ENCODE measurements at regions not wholly inside any gene's neighbourhood (a gene's known extent, or its start where the extent isn't known, plus 50 kb on each side); places are given as distances from the start of the nearest gene placed in this dataset.

DNA sequence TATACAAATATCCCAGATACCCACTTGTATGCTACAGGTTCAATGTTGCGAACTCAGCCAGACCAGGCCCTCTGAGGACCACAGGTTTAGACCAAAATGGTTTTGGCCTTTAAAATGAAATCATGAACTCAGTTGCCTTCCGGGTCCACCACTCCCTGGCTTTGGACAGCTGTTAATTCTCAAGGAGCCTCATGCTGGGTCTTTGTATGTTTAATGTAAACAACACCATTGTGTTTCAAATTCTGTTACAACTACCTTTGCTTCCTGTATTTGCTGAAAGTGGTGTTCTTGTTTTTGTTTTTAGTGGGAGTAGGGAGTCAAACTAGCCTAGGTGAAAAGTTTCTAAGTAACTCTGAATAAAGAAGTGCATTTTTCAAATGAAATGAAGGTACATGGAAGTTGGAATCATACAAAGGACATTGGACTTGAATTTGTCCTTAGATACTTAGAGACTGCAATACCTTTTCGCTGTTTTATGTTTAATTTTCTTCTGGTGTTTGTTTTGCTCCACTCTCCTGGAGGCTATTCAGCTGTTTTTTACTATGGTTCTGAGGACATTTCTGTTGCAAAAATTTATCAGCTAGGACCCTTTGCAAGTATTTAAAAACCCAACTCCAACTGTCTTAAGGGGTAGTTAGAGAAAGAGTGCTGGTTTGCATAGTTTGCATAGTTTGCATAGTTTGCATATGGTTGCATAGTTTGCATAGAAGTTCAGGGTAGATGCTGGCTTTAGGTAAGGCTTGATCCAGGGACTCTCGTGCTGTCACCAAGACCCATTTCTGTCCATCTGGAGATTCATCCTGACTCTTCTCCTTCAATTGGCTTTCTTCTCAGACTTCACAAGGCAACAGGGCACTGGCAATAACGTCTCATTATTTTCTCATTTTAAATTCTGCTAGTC lies 70.1 kb downstream of the MID1IP1 start:
- peak; percentile 32 for FAIRE-seq
- Histone ChIP-seq H3K27me3 (ENCODE audit: control insufficient read depth, insufficient read depth, low read length) (no peaks in the 10 kb centered on the region), H3K4me3 (ENCODE audit: low read depth, low read length) (no peak overlapping the region), H3K36me3 (ENCODE audit: control insufficient read depth, insufficient read depth, low read length) (no peaks in the 10 kb centered on the region)
- TF ChIP-seq, protein P1, sequence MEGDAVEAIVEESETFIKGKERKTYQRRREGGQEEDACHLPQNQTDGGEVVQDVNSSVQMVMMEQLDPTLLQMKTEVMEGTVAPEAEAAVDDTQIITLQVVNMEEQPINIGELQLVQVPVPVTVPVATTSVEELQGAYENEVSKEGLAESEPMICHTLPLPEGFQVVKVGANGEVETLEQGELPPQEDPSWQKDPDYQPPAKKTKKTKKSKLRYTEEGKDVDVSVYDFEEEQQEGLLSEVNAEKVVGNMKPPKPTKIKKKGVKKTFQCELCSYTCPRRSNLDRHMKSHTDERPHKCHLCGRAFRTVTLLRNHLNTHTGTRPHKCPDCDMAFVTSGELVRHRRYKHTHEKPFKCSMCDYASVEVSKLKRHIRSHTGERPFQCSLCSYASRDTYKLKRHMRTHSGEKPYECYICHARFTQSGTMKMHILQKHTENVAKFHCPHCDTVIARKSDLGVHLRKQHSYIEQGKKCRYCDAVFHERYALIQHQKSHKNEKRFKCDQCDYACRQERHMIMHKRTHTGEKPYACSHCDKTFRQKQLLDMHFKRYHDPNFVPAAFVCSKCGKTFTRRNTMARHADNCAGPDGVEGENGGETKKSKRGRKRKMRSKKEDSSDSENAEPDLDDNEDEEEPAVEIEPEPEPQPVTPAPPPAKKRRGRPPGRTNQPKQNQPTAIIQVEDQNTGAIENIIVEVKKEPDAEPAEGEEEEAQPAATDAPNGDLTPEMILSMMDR (IDR thresholded peaks at IDR 0.05; ENCODE audit: insufficient read depth, low read length, severe bottlenecking) = no peak
- DNase-seq (ENCODE audit: low read depth) = no peak

GRCh38 chrX:38877366-38877765 lies 76.1 kb downstream of the MID1IP1 start:
- FAIRE-seq = no peak
- no peak for DNase-seq (ENCODE audit: low read depth)
- TF ChIP-seq, protein P1 (IDR thresholded peaks at IDR 0.05; ENCODE audit: insufficient read depth, low read length, severe bottlenecking) = no peak
- Histone ChIP-seq H3K4me3 (ENCODE audit: low read depth, low read length) (no peak overlapping the region), H3K36me3 (ENCODE audit: control insufficient read depth, insufficient read depth, low read length) (no peaks in the 10 kb centered on the region), H3K27me3 (ENCODE audit: control insufficient read depth, insufficient read depth, low read length) (no peaks in the 10 kb centered on the region)

DNA sequence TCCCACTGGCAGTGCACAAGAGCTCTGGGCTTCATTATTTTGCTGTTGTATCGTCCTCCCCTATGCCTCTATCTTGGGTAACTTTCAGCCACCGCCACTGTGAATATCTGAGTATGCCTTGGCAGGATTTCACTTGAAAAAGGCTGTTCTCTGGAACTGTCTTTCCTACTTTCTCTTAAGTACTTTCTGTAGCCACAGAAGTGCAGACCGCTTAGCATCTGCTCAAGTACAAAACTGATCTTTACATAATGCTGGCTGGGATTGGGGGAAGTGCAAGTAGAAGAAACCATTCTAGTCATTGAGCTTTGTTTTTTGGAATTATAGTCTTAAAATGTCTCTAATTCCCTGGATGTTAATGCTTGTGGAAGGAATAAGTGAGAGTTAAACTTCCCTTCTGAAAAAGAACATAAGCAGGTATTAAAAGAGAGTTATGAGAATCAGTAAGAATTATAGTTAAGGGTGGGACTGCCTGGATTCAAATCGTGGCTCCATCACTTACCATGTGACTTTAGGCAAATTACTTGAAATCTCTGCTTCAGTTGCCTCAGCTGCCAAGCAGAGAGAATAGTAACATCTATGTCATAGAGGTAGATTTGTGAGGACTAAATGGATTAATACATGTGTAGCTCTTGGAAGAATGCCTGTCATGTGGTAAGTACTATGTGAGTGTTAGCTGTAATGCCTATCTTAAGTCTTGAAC lies 77.5 kb downstream of the MID1IP1 start:
- FAIRE-seq (no peak), DNase-seq (ENCODE audit: low read depth) (no peak)
- TF ChIP-seq, protein P1 (IDR thresholded peaks at IDR 0.05; ENCODE audit: insufficient read depth, low read length, severe bottlenecking) = no peak
- Histone ChIP-seq H3K36me3 (ENCODE audit: control insufficient read depth, insufficient read depth, low read length) (no peaks in the 10 kb centered on the region), H3K27me3 (ENCODE audit: control insufficient read depth, insufficient read depth, low read length) (no peaks in the 10 kb centered on the region), H3K4me3 (ENCODE audit: low read depth, low read length) (no peak overlapping the region)

DNA sequence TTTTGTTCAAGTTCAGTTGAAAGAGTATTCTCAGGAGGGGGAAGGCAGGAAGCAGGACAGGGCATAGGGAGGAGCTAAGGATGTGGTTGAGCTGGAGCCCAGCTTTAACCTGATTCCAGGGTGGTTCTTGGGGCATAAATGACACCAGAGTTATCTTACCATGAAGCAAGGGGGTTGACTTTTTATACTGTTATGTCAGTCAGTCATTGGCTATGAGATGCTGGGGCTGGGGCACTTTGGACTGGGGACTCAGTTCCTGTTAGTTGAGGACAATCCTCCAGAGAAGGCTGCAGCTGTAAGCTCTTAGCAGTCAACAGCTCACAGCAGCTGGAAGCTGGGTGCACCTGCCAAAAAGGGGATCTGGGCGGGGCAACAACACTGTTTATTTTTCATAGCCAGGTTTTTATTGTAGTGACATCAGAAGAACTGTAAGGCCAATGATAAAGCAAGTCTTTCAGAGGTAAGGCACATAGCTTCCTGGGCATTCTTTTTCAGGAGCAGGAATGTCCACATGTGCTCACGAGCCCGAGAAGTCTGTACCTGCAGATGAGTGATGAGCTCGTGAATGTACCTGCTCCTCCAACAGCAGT lies 78.5 kb downstream of the MID1IP1 start:
- no peaks in the 10 kb centered on the region for H3K36me3 ChIP-seq (ENCODE audit: control insufficient read depth, insufficient read depth, low read length)
- TF ChIP-seq, protein P1 (IDR thresholded peaks at IDR 0.05; ENCODE audit: insufficient read depth, low read length, severe bottlenecking) = no peak
- no peak for FAIRE-seq
- DNase-seq (ENCODE audit: low read depth) = peak; percentile 82
- no peak overlapping the region for H3K4me3 ChIP-seq (ENCODE audit: low read depth, low read length)
- H3K27me3 ChIP-seq (ENCODE audit: control insufficient read depth, insufficient read depth, low read length) = no peaks in the 10 kb centered on the region

GRCh38 chrX:38880296-38880854 lies 79.1 kb downstream of the MID1IP1 start:
- no peak for FAIRE-seq
- no peaks in the 10 kb centered on the region for H3K36me3 ChIP-seq (ENCODE audit: control insufficient read depth, insufficient read depth, low read length)
- TF ChIP-seq, protein P1 (IDR thresholded peaks at IDR 0.05; ENCODE audit: insufficient read depth, low read length, severe bottlenecking) = no peak
- no peaks in the 10 kb centered on the region for H3K27me3 ChIP-seq (ENCODE audit: control insufficient read depth, insufficient read depth, low read length)
- H3K4me3 ChIP-seq (ENCODE audit: low read depth, low read length) = no peak overlapping the region
- DNase-seq (ENCODE audit: low read depth) = peak; percentile 66
